PFSK-1 (cell line): ENCODE measurements at regions not wholly inside any gene's neighbourhood (a gene's known extent, or its start where the extent isn't known, plus 50 kb on each side); places are given as distances from the start of the nearest gene placed in this dataset.

Source experiments
- FOXP2 ChIP-seq: optimal IDR thresholded peaks from 2 replicates; pipeline ENCODE3; 2011; ENCODE audit warnings: borderline replicate concordance, control low read depth, inconsistent platforms; ENCODE audit not compliant: insufficient read depth; ENCODE audit errors: extremely low read length, extremely low read depth
- POLR2AphosphoS5 ChIP-seq: IDR thresholded peaks from 2 replicates; pipeline ENCODE4 v1.6.1; 2012; ENCODE audit warnings: low read depth, mild to moderate bottlenecking, control low read depth, low read length, moderate library complexity
- SIN3A ChIP-seq: IDR thresholded peaks from 2 replicates; pipeline ENCODE4 v1.6.1; 2012; ENCODE audit warnings: mild to moderate bottlenecking, low read length, moderate library complexity, borderline replicate concordance; ENCODE audit not compliant: insufficient read depth
- TAF1 ChIP-seq: IDR thresholded peaks from 2 replicates; pipeline ENCODE4 v1.6.1; 2012; ENCODE audit warnings: low read length, control low read depth, borderline replicate concordance; ENCODE audit not compliant: insufficient read depth
- TF ChIP-seq, protein P1 (sequence below), 2 experiments: IDR thresholded peaks; 2 replicates each; pipeline versions ENCODE4 v1.6.1 to v1.8.0; 2011 to 2012; ENCODE audit warnings: low read depth in 2 of 2, low read length in 2 of 2, control low read depth in 1 of 2, inconsistent platforms in 1 of 2, mild to moderate bottlenecking in 1 of 2, moderate library complexity in 1 of 2; ENCODE audit not compliant: insufficient read depth in 1 of 2

DNA sequence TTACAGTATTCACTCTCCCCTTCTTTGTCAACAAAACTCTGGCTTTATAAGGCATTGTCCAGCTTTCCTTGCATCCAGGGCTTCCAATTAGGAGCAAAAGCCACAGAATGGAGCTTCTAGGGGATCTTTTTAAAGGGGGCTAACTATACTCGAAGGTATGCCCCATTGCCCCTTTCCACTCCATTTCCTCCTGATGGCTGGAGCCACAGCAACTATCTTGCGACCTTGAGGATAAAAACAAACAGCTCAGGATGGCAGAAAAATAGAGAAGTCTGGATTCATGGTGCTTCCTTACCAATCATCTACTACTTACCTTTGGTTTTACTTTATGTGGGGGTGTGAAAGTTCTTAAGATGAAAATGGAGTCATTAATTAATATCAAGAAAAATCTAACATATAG lies 206.3 kb upstream of the PODXL start:
- TF ChIP-seq FOXP2 (no peak), POLR2AphosphoS5 (no peak)
- TF ChIP-seq, protein P1, sequence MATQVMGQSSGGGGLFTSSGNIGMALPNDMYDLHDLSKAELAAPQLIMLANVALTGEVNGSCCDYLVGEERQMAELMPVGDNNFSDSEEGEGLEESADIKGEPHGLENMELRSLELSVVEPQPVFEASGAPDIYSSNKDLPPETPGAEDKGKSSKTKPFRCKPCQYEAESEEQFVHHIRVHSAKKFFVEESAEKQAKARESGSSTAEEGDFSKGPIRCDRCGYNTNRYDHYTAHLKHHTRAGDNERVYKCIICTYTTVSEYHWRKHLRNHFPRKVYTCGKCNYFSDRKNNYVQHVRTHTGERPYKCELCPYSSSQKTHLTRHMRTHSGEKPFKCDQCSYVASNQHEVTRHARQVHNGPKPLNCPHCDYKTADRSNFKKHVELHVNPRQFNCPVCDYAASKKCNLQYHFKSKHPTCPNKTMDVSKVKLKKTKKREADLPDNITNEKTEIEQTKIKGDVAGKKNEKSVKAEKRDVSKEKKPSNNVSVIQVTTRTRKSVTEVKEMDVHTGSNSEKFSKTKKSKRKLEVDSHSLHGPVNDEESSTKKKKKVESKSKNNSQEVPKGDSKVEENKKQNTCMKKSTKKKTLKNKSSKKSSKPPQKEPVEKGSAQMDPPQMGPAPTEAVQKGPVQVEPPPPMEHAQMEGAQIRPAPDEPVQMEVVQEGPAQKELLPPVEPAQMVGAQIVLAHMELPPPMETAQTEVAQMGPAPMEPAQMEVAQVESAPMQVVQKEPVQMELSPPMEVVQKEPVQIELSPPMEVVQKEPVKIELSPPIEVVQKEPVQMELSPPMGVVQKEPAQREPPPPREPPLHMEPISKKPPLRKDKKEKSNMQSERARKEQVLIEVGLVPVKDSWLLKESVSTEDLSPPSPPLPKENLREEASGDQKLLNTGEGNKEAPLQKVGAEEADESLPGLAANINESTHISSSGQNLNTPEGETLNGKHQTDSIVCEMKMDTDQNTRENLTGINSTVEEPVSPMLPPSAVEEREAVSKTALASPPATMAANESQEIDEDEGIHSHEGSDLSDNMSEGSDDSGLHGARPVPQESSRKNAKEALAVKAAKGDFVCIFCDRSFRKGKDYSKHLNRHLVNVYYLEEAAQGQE (IDR thresholded peaks at IDR 0.05; ENCODE audit: insufficient read depth in 1 of 2, low read depth in 2 of 2, low read length in 2 of 2), result no peak

DNA sequence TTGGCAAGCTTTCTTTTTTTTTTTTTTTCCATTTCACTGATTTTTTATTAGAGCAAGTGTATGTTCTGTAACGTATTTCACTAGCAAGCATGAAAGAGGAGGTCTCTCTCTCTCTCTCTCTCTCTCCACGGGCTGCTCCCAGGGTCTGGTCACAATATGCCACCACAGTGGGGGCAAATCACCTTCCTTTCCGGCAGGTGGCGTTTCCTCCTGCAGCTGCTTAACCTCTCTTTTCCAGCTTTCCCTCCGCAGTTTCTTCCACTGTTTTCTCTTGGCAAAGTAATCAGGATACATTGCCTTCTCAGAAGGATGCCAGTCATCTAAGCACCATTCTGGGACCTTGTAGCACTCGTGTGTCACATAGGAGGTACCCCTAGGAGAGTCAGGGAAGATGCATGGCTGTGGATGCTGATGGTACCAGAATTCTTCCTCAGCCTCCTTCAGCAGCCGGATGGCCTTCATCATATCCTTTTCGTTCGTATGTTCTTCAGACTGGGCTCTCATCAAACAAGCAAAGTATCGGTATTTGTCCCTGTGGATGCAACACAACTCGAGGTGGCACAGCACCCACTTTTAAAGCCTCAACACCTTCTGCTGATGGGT lies 197.3 kb upstream of the PODXL start:
- TF ChIP-seq FOXP2 (no peak), POLR2AphosphoS5 (no peak), SIN3A (no peak), TAF1 (no peak)
- TF ChIP-seq, protein P1 (IDR thresholded peaks at IDR 0.05; ENCODE audit: insufficient read depth in 1 of 2, low read depth in 2 of 2, low read length in 2 of 2), result no peak

DNA sequence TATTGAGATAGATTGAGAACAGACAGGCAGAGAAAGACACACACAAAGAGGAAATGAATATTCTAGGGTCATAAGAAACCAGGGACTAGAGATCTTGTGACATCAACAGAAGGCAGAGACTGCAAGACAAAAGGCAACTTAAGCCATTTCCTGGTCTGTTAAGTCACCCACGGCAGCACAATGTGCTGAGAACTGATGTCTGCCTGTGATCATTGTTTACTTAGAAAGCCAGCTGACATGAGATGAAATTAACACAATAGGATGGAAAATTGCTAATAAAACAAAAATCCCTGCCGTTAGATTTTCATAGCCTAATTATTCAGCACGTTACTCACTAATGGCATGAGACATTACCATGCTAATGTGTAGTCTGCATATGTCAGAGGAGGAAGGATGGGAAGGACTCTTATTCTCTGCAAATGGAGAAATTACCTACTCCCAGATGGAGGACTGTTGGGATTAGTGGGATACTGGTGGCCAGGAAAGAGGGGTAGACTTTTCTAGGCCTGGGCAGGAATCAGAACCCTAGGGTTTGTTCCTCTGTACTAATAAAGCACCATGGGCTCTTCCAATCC lies 191.3 kb upstream of the PODXL start:
- TF ChIP-seq, protein P1 (IDR thresholded peaks at IDR 0.05; ENCODE audit: insufficient read depth in 1 of 2, low read depth in 2 of 2, low read length in 2 of 2), result no peak
- TF ChIP-seq TAF1, result no peak
- TF ChIP-seq SIN3A, result no peak
- TF ChIP-seq POLR2AphosphoS5, result no peak
- TF ChIP-seq FOXP2, result no peak

DNA sequence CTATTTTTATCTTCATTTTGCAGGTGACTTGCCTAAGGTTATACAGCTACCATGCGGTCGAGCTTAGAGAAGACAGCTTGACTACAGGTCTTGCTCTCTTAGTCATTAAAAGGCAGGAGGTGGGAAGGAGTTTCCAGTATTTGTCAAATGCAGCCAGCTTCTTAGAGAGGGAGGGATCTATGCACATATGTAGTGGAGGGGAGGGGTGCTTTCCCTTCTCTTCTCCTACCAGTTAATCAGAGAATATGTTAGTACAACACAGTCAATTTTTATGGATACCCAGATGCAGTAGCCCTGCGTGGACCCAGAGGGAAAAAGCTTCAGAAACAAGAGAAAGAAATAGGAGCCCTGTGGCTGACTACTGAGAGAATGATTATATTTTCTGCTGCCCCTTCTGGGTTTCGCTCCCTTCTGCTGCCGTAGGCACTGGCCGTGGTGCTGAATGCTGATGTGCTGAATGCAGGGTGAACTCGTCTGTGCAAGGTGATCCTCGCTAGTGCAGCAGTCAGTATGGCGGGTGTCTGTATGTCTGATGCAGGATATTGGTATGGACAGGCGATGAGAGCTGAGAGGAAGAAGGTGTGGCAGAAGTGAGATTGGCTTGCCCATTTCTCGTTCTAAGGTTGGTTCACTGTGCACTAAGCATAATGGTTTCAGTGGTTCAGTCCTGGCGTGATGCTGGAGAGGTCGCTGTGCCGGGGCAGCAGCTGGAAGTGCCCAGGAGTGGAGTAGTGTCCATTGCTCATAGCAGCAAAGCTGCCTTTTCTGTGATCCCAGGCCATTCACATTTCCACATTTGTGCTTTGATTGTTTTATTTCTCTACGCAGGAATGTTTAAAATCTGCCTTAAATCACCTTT lies 189.2 kb upstream of the PODXL start:
- TF ChIP-seq TAF1 (no peak), SIN3A (no peak), POLR2AphosphoS5 (no peak)
- TF ChIP-seq, protein P1 (IDR thresholded peaks at IDR 0.05; ENCODE audit: insufficient read depth in 1 of 2, low read depth in 2 of 2, low read length in 2 of 2), result peak; percentile 88 to 97

DNA sequence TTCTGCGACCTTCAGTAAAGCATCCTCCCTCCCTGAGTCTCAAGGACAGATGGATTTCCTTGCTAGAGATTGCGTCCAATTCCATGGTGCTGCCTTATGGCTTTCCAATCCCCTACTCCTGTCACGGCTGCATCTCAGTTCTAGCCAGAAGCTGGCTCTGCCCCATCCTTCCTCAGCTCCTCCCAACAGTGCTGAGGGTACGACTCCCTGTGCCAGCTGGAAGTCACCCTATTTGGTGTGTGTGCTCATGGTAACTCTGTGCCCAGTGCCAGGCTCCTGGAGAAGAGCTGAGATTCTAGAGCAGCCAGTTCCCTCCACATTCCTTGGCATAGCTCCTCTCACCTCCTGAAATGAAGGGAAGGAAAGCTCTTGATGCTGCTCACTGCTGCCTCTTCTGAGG lies 185.0 kb upstream of the PODXL start:
- TF ChIP-seq, protein P1 (IDR thresholded peaks at IDR 0.05; ENCODE audit: insufficient read depth in 1 of 2, low read depth in 2 of 2, low read length in 2 of 2), result no peak
- TF ChIP-seq FOXP2, result no peak
- no peak for TF ChIP-seq POLR2AphosphoS5
- TF ChIP-seq SIN3A, result no peak
- TF ChIP-seq TAF1, result no peak
